Large intestine (tissue), 3 donors: ENCODE measurements at regions not wholly inside any gene's neighbourhood (a gene's known extent, or its start where the extent isn't known, plus 50 kb on each side); places are given as distances from the start of the nearest gene placed in this dataset.

ENCODE experiments used
- DNase-seq, 2 donors: peaks; one replicate each; pipeline versions ENCODE4 v3.0.0 to v3.0.0-alpha.2; 2013
- H3K27ac ChIP-seq: one replicate; pipeline ENCODE4 v1.5.1; 2013; ENCODE audit warnings: low read length
- H3K27me3 ChIP-seq: 2 replicates; pipeline ENCODE4 v1.6.1; 2013; ENCODE audit warnings: low read length; ENCODE audit not compliant: control insufficient read depth, insufficient read depth
- H3K36me3 ChIP-seq: 2 replicates; pipeline ENCODE4 v1.6.1; 2013; ENCODE audit warnings: low read length; ENCODE audit not compliant: control insufficient read depth, insufficient read depth
- H3K4me1 ChIP-seq: one replicate; pipeline ENCODE4 v1.6.1; 2013; ENCODE audit warnings: low read length; ENCODE audit not compliant: control insufficient read depth, insufficient read depth
- H3K4me3 ChIP-seq: one replicate; pipeline ENCODE4 v1.5.1; 2013; ENCODE audit warnings: low read length
- H3K9me3 ChIP-seq: one replicate; pipeline ENCODE4 v1.6.1; 2013; ENCODE audit warnings: mild to moderate bottlenecking, low read depth, low read length, moderate library complexity; ENCODE audit not compliant: control insufficient read depth
- WGBS: methylation state at CpG from one replicate; pipeline ENCODE4 v1.1.5; 2013; ENCODE audit warnings: low lambda C conversion rate; ENCODE audit not compliant: insufficient coverage; 5-methylcytosine and 5-hydroxymethylcytosine counted together

GRCh38 chr12:91633206-91633605, 450.6 kb upstream of the DCN start:
- DNase-seq: no peak
- Histone ChIP-seq H3K4me3 (no peak overlapping the region), H3K27ac (no peak overlapping the region), H3K36me3 (no peaks in the 10 kb centered on the region), H3K27me3 (no peaks in the 10 kb centered on the region), H3K9me3 (peaks cover 8% of the 10 kb centered on the region), H3K4me1 (no peaks in the 10 kb centered on the region)
- 100% methylated on average over 1 of the region's 3 CpGs for WGBS

GRCh38 chr12:91632042-91632786, 449.6 kb upstream of the DCN start:
- Histone ChIP-seq H3K27ac (no peak overlapping the region), H3K9me3 (peaks cover 8% of the 10 kb centered on the region), H3K36me3 (no peaks in the 10 kb centered on the region), H3K4me3 (no peak overlapping the region), H3K27me3 (no peaks in the 10 kb centered on the region), H3K4me1 (no peaks in the 10 kb centered on the region)
- no CpG with 5 or more reads among the region's 4 CpGs for WGBS
- no peak for DNase-seq

- no peak for DNase-seq
- Histone ChIP-seq H3K27ac (no peak overlapping the region), H3K9me3 (peaks cover 8% of the 10 kb centered on the region), H3K4me3 (no peak overlapping the region), H3K27me3 (no peaks in the 10 kb centered on the region), H3K36me3 (no peaks in the 10 kb centered on the region), H3K4me1 (no peaks in the 10 kb centered on the region)
- 67% methylated on average over 1 of the region's 3 CpGs for WGBS
Measured at GRCh38 chr12:91630596-91631293, 448.1 kb upstream of the DCN start.

- Histone ChIP-seq H3K4me3 (no peak overlapping the region), H3K9me3 (peaks cover 8% of the 10 kb centered on the region), H3K36me3 (no peaks in the 10 kb centered on the region), H3K4me1 (no peaks in the 10 kb centered on the region), H3K27ac (no peak overlapping the region), H3K27me3 (no peaks in the 10 kb centered on the region)
- no peak for DNase-seq
- WGBS: 60% methylated on average over 1 of the region's 5 CpGs
Measured at GRCh38 chr12:91630083-91630482, 447.5 kb upstream of the DCN start.

- Histone ChIP-seq H3K4me3 (no peak overlapping the region), H3K9me3 (peaks cover 8% of the 10 kb centered on the region), H3K27me3 (no peaks in the 10 kb centered on the region), H3K4me1 (no peaks in the 10 kb centered on the region), H3K36me3 (no peaks in the 10 kb centered on the region), H3K27ac (no peak overlapping the region)
- WGBS: 100% methylated on average over 1 of the region's 2 CpGs
- no peak for DNase-seq
Measured at GRCh38 chr12:91629440-91629839, 446.8 kb upstream of the DCN start.

- Histone ChIP-seq H3K4me1 (no peaks in the 10 kb centered on the region), H3K36me3 (no peaks in the 10 kb centered on the region), H3K4me3 (no peak overlapping the region), H3K27me3 (no peaks in the 10 kb centered on the region), H3K27ac (no peak overlapping the region), H3K9me3 (peaks cover 2% of the 10 kb centered on the region)
- DNase-seq: no peak
- WGBS: 86% methylated on average over 1 of the region's 2 CpGs
Measured at GRCh38 chr12:91628656-91629055, 446.0 kb upstream of the DCN start.

- no peak for DNase-seq
- Histone ChIP-seq H3K36me3 (no peaks in the 10 kb centered on the region), H3K4me3 (no peak overlapping the region), H3K27ac (no peak overlapping the region), H3K4me1 (no peaks in the 10 kb centered on the region), H3K27me3 (no peaks in the 10 kb centered on the region), H3K9me3 (no peaks in the 10 kb centered on the region)
- no CpG with 5 or more reads among the region's 2 CpGs for WGBS
Measured at GRCh38 chr12:91627225-91627624, 444.6 kb upstream of the DCN start.

- WGBS: no CpG with 5 or more reads among the region's 2 CpGs
Measured at GRCh38 chr12:91622981-91623380, 440.4 kb upstream of the DCN start.

GRCh38 chr12:91622037-91622436, 439.4 kb upstream of the DCN start:
- WGBS: 88% methylated on average over 1 of the region's 2 CpGs
- Histone ChIP-seq H3K9me3 (no peaks in the 10 kb centered on the region), H3K4me3 (no peak overlapping the region), H3K4me1 (no peaks in the 10 kb centered on the region), H3K27ac (no peak overlapping the region), H3K36me3 (no peaks in the 10 kb centered on the region), H3K27me3 (no peaks in the 10 kb centered on the region)
- DNase-seq: no peak

More at GRCh38 chr12:91622981-91623380, 440.4 kb upstream of the DCN start:
- Histone ChIP-seq H3K4me1 (no peaks in the 10 kb centered on the region), H3K36me3 (no peaks in the 10 kb centered on the region), H3K4me3 (no peak overlapping the region), H3K27ac (no peak overlapping the region), H3K9me3 (no peaks in the 10 kb centered on the region), H3K27me3 (no peaks in the 10 kb centered on the region)
- DNase-seq: no peak

GRCh38 chr12:91620992-91621391, 438.4 kb upstream of the DCN start:
- H3K9me3 ChIP-seq: no peaks in the 10 kb centered on the region
- H3K27me3 ChIP-seq: no peaks in the 10 kb centered on the region
- no peak overlapping the region for H3K27ac ChIP-seq
- H3K4me1 ChIP-seq: no peaks in the 10 kb centered on the region
- 80% methylated on average over 2 of the region's 9 CpGs for WGBS
- H3K36me3 ChIP-seq: no peaks in the 10 kb centered on the region
- DNase-seq: peak; percentile 29 to 31
- H3K4me3 ChIP-seq: no peak overlapping the region
